H1 (cell line): ENCODE measurements at regions not wholly inside any gene's neighbourhood (a gene's known extent, or its start where the extent isn't known, plus 50 kb on each side); places are given as distances from the start of the nearest gene placed in this dataset.

ENCODE experiments used
- CTCF ChIA-PET: fragments of 300-600 bp; sonication (Branson Sonifier 250); formaldehyde crosslinking; loops from one replicate; lab custom pipeline; 2021; ENCODE audit not compliant: partially characterized antibody; lab: Charles Lee
- POLR2A ChIA-PET: fragments of 300-600 bp; sonication (Branson Sonifier 250); formaldehyde crosslinking; loops from one replicate; lab custom pipeline; 2021; ENCODE audit warnings: inconsistent platforms; ENCODE audit not compliant: partially characterized antibody; lab: Charles Lee
- DNase-seq, 2 experiments: peaks; one replicate each; pipeline versions ENCODE4 v3.0.0 to v3.0.0-alpha.2; 2010 to 2022; ENCODE audit warnings: low spot score in 2 of 2, low read depth in 1 of 2, mixed read lengths in 1 of 2
- FAIRE-seq: peaks from 2 replicates; lab custom pipeline; 2011; peaks lifted over from hg19 to GRCh38; lab: Jason Lieb, UNC
- H2AFZ ChIP-seq: 2 replicates; pipeline ENCODE4 v1.8.1; 2012; ENCODE audit warnings: low read length, inconsistent platforms
- H2AK5ac ChIP-seq: 2 replicates; pipeline ENCODE4 v1.6.1; 2013; ENCODE audit warnings: low read depth, low read length
- H2BK120ac ChIP-seq: replicated peaks from 2 replicates; pipeline ENCODE3; 2013; ENCODE audit warnings: low read depth, low read length, inconsistent platforms
- H2BK12ac ChIP-seq: 2 replicates; pipeline ENCODE4 v1.6.1; 2013; ENCODE audit warnings: low read depth, low read length
- H2BK15ac ChIP-seq: 2 replicates; pipeline ENCODE4 v1.6.1; 2013; ENCODE audit warnings: low read length
- H2BK20ac ChIP-seq: 2 replicates; pipeline ENCODE4 v1.6.1; 2013; ENCODE audit warnings: low read length
- H2BK5ac ChIP-seq: 2 replicates; pipeline ENCODE4 v1.6.1; 2013; ENCODE audit warnings: low read depth, low read length
- H3K14ac ChIP-seq: 2 replicates; pipeline ENCODE4 v1.6.1; 2013; ENCODE audit warnings: inconsistent platforms; ENCODE audit not compliant: insufficient read length
- H3K18ac ChIP-seq: 2 replicates; pipeline ENCODE4 v1.6.1; 2013; ENCODE audit warnings: low read length; ENCODE audit errors: extremely low read depth
- H3K23ac ChIP-seq: 2 replicates; pipeline ENCODE4 v1.6.1; 2013; ENCODE audit warnings: inconsistent platforms; ENCODE audit not compliant: insufficient read length
- H3K23me2 ChIP-seq: 2 replicates; pipeline ENCODE4 v1.6.1; 2013; ENCODE audit warnings: low read depth, low read length
- H3K27ac ChIP-seq: 2 replicates; pipeline ENCODE4 v1.6.1; 2011; ENCODE audit warnings: low read depth, low read length, inconsistent platforms
- H3K27me3 ChIP-seq, 4 experiments: replicated peaks in 1 of 4; 1 replicate in 1 of 4; 2 replicates in 3 of 4; pipeline versions ENCODE4 v1.6.1 to v1.8.1; 2011 to 2013; ENCODE audit warnings: low read length in 3 of 4, mild to moderate bottlenecking in 3 of 4, inconsistent platforms in 2 of 4, mixed read lengths in 2 of 4, moderate library complexity in 1 of 4; ENCODE audit not compliant: control insufficient read depth in 3 of 4, insufficient read depth in 3 of 4; ENCODE audit errors: extremely low read depth in 1 of 4
- H3K36me3 ChIP-seq, 4 experiments: 2 replicates each; pipeline versions ENCODE4 v1.6.1 to v1.8.1; 2011 to 2013; ENCODE audit warnings: mild to moderate bottlenecking in 4 of 4, low read length in 3 of 4, moderate library complexity in 2 of 4, control low read depth in 1 of 4, inconsistent platforms in 1 of 4; ENCODE audit not compliant: insufficient read depth in 4 of 4, control insufficient read depth in 2 of 4
- H3K4ac ChIP-seq: replicated peaks from 2 replicates; pipeline ENCODE3; 2013; ENCODE audit warnings: low read length, low read depth, mixed read lengths, inconsistent platforms; ENCODE audit not compliant: insufficient read length
- H3K4me1 ChIP-seq, 4 experiments: replicated peaks in 1 of 4; 1 replicate in 1 of 4; 2 replicates in 3 of 4; pipeline versions ENCODE4 v1.6.1 to v1.8.1; 2011 to 2013; ENCODE audit warnings: low read length in 3 of 4, inconsistent platforms in 2 of 4, mixed read lengths in 1 of 4; ENCODE audit not compliant: insufficient read depth in 4 of 4, control insufficient read depth in 3 of 4
- H3K4me2 ChIP-seq, 2 experiments: 2 replicates each; pipeline versions ENCODE4 v1.6.1 to v1.8.1; 2011 to 2013; ENCODE audit warnings: low read depth in 2 of 2, low read length in 2 of 2, control low read depth in 1 of 2, inconsistent platforms in 1 of 2, mild to moderate bottlenecking in 1 of 2; ENCODE audit not compliant: insufficient read depth in 1 of 2
- H3K4me3 ChIP-seq, 4 experiments: fragments of 200-600, 300-600 bp in 1 of 4; sonication (generic), shearing (Covaris generic), sonication (Bioruptor Twin) in 1 of 4; 2 replicates each; pipeline versions ENCODE4 v1.5.1 to v1.8.1; 2011 to 2016; ENCODE audit warnings: low read length in 4 of 4, low read depth in 3 of 4, control low read depth in 2 of 4, inconsistent platforms in 2 of 4, mild to moderate bottlenecking in 2 of 4, mixed read lengths in 1 of 4, moderate library complexity in 1 of 4; ENCODE audit not compliant: insufficient read depth in 2 of 4; ENCODE audit errors: extremely low read depth in 1 of 4
- H3K56ac ChIP-seq: replicated peaks from 2 replicates; pipeline ENCODE3; 2013; ENCODE audit warnings: low read depth, mild to moderate bottlenecking, mixed read lengths, low read length, inconsistent platforms; ENCODE audit not compliant: insufficient read length
- H3K79me1 ChIP-seq: 2 replicates; pipeline ENCODE4 v1.6.1; 2013; ENCODE audit warnings: low read depth, low read length, control low read depth
- H3K79me2 ChIP-seq, 2 experiments: 2 replicates each; pipeline versions ENCODE4 v1.6.1 to v1.8.1; 2012 to 2013; ENCODE audit warnings: low read length in 2 of 2, mild to moderate bottlenecking in 2 of 2, inconsistent platforms in 1 of 2; ENCODE audit not compliant: insufficient read depth in 2 of 2, control insufficient read depth in 1 of 2
- H3K9ac ChIP-seq, 4 experiments: replicated peaks in 1 of 4; 1 replicate in 1 of 4; 2 replicates in 3 of 4; pipeline versions ENCODE4 v1.6.1 to v1.8.1; 2011 to 2013; ENCODE audit warnings: low read depth in 3 of 4, low read length in 3 of 4, control low read depth in 2 of 4, mild to moderate bottlenecking in 2 of 4, moderate library complexity in 2 of 4, inconsistent platforms in 1 of 4; ENCODE audit errors: extremely low read depth in 1 of 4
- H3K9me3 ChIP-seq, 2 experiments: 2 replicates each; pipeline versions ENCODE4 v1.6.1 to v1.8.1; 2012 to 2013; ENCODE audit warnings: mild to moderate bottlenecking in 2 of 2, moderate library complexity in 2 of 2, control low read depth in 1 of 2, inconsistent platforms in 1 of 2, low read depth in 1 of 2, low read length in 1 of 2, mixed read lengths in 1 of 2; ENCODE audit not compliant: insufficient read depth in 2 of 2
- H4K20me1 ChIP-seq, 2 experiments: replicated peaks in 1 of 2; 2 replicates each; pipeline versions ENCODE3 to v1.8.1; 2011 to 2013; ENCODE audit warnings: inconsistent platforms in 2 of 2, low read length in 2 of 2, mild to moderate bottlenecking in 1 of 2; ENCODE audit not compliant: insufficient read depth in 2 of 2, control insufficient read depth in 1 of 2
- H4K5ac ChIP-seq: 2 replicates; pipeline ENCODE4 v1.6.1; 2013; ENCODE audit warnings: low read length, low read depth, mixed read lengths, inconsistent platforms; ENCODE audit not compliant: insufficient read length
- H4K8ac ChIP-seq: 2 replicates; pipeline ENCODE4 v1.8.0; 2013; ENCODE audit warnings: mild to moderate bottlenecking, moderate library complexity, low read length, inconsistent platforms; ENCODE audit not compliant: insufficient read depth; ENCODE audit errors: extremely low read depth
- H4K91ac ChIP-seq: replicated peaks from 2 replicates; pipeline ENCODE3; 2013; ENCODE audit warnings: low read length, mixed read lengths, inconsistent platforms; ENCODE audit not compliant: insufficient read length
- ATF3 ChIP-seq: IDR thresholded peaks from 2 replicates; pipeline ENCODE4 v1.6.1; 2011; ENCODE audit warnings: low read depth, mild to moderate bottlenecking, low read length; ENCODE audit not compliant: insufficient read depth
- CBX8 ChIP-seq: fragments of 300-800, 300-1000 bp; sonication (generic); IDR thresholded peaks from 2 replicates; pipeline ENCODE4 v1.7.1; 2016; ENCODE audit warnings: low read depth, low read length, borderline replicate concordance
- JUND ChIP-seq: IDR thresholded peaks from 2 replicates; pipeline ENCODE4 v1.6.1; 2011; ENCODE audit warnings: mild to moderate bottlenecking, improper control_type of control experiment, low read length
- MAX ChIP-seq: IDR thresholded peaks from 2 replicates; pipeline ENCODE4 v1.6.1; 2012; ENCODE audit warnings: inconsistent platforms
- PHF8 ChIP-seq: fragments of 200-600 bp; sonication (generic); conservative IDR thresholded peaks from 2 replicates; pipeline ENCODE4 v1.7.1; 2012; ENCODE audit warnings: low read depth, mild to moderate bottlenecking, inconsistent platforms, low read length, moderate library complexity
- POLR2A ChIP-seq, 2 experiments: IDR thresholded peaks; 1 replicate in 1 of 2; 2 replicates in 1 of 2; pipeline ENCODE4 v1.6.1; 2011; ENCODE audit warnings: low read depth in 2 of 2, low read length in 2 of 2, mild to moderate bottlenecking in 2 of 2; ENCODE audit errors: control extremely low read depth in 1 of 2
- RBBP5 ChIP-seq: IDR thresholded peaks from 2 replicates; pipeline ENCODE4 v1.7.1; 2012; ENCODE audit warnings: low read depth, mild to moderate bottlenecking, inconsistent platforms, low read length, moderate library complexity, borderline replicate concordance
- RNF2 ChIP-seq: fragments of 200-900, 300-1000 bp; sonication (generic); IDR thresholded peaks from 2 replicates; pipeline ENCODE4 v1.7.1; 2016; ENCODE audit warnings: borderline replicate concordance, low read depth, mild to moderate bottlenecking, antibody characterized with exemption, low read length; ENCODE audit not compliant: poor library complexity, severe bottlenecking; ENCODE audit errors: missing control alignments
- SAP30 ChIP-seq: fragments of 300-600 bp; sonication (generic); IDR thresholded peaks from 2 replicates; pipeline ENCODE4 v1.7.1; 2012; ENCODE audit warnings: low read length, moderate library complexity, mild to moderate bottlenecking, inconsistent platforms; ENCODE audit not compliant: insufficient read depth, insufficient replicate concordance
- TEAD4 ChIP-seq: IDR thresholded peaks from 2 replicates; pipeline ENCODE4 v1.6.1; 2012; ENCODE audit warnings: low read depth, low read length, inconsistent platforms, mixed read lengths
- ZNF274 ChIP-seq: IDR thresholded peaks from 2 replicates; pipeline ENCODE4 v1.7.0; 2012; ENCODE audit warnings: low read length, borderline replicate concordance; ENCODE audit errors: extremely low read depth
- WGBS, 2 experiments: shearing (Covaris generic) in 1 of 2; methylation state at CpG; one replicate each; pipeline versions ENCODE4 v1.1.6 to v1.1.7; 2013 to 2015; ENCODE audit warnings: low lambda C conversion rate in 2 of 2, mixed read lengths in 2 of 2, inconsistent platforms in 1 of 2, low coverage in 1 of 2, missing lambda C conversion rate in 1 of 2; ENCODE audit not compliant: insufficient replicate concordance in 2 of 2, insufficient coverage in 1 of 2, insufficient read length in 1 of 2; ENCODE audit errors: extremely low coverage in 1 of 2, missing lambda C conversion rate in 1 of 2; 5-methylcytosine and 5-hydroxymethylcytosine counted together

DNA sequence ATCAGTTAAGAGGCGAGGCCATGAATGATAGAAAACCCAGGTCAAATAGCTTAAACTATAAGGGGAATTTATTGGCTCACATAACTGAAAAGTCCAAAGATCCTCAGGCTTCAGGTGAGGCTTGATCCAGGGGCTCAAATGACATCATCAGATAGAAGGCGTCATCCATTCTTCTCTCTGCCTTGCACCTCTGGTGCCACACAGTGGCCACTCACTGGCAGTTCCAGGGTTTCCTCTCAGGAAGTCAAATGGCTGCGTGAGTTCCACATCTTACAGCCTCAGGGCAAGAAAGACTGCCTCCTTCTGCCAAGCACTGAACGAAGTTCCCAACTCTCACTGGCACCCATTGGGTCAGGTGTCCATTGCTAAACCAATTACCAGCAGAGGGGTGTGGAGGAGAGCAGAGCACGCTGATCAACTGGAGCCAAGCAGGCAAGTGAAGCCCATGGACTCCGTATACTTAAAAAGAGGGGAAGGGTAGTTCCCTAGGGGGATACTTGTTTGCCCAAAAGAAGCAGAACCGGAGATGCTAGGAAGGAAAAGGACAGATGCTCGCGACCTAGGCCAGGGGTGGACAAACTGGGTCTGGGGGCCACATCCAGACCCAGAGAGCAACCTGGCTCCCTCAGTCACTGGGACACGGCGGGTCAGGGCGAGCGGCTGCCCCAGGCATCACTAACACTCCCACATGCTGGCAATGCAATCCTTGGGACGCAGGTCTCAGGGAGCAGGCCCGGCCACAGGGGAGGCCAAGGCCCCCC lies 69.3 kb downstream of the SERPINA3 start:
- no peak overlapping the region for H3K56ac ChIP-seq
- H4K8ac ChIP-seq, result peak overlapping the region; percentile 42; the same call in 1 of the 2 replicates
- H2BK120ac ChIP-seq, result no peak overlapping the region
- H3K79me1 ChIP-seq, result no peaks in the 10 kb centered on the region
- DNase-seq, result no peak
- no peak overlapping the region for H3K4ac ChIP-seq
- no peak overlapping the region for H4K91ac ChIP-seq
- H3K27ac ChIP-seq, result no peak overlapping the region
- CTCF ChIA-PET, result interaction anchor here (0.6 to 2.4 kb wide), 11 partner anchors 9 to 756 kb away, joined by 3 to 9 read pairs (median 4); no protein-coding TSS in a partner anchor
- H2AK5ac ChIP-seq, result no peak overlapping the region
- H3K4me1 ChIP-seq, result peaks cover 0 to 3% (median 0%) of the 10 kb centered on the region in 4 experiments; a peak in 2 of 7 replicates
- H2BK20ac ChIP-seq, result no peak overlapping the region
- no peak overlapping the region for H3K4me2 ChIP-seq
- H2AFZ ChIP-seq, result no peak overlapping the region
- no peaks in the 10 kb centered on the region for H4K20me1 ChIP-seq
- no peaks in the 10 kb centered on the region for H3K36me3 ChIP-seq
- no peak overlapping the region for H2BK12ac ChIP-seq
- no peak overlapping the region for H3K14ac ChIP-seq
- H3K9me3 ChIP-seq, result no peaks in the 10 kb centered on the region
- FAIRE-seq, result peak; percentile 77
- POLR2A ChIA-PET, result no interaction called here
- WGBS, 2 experiments, result 88% methylated on average over 15 of the region's 15 CpGs; no CpG with 5 or more reads in 1 of the 2 experiments
- no peaks in the 10 kb centered on the region for H3K23me2 ChIP-seq
- H2BK5ac ChIP-seq, result no peak overlapping the region
- no peak overlapping the region for H2BK15ac ChIP-seq
- no peak overlapping the region for H3K4me3 ChIP-seq
- no peak overlapping the region for H3K18ac ChIP-seq
- H4K5ac ChIP-seq, result no peak overlapping the region
- no peak overlapping the region; a peak in 1 of 7 replicates for H3K9ac ChIP-seq
- no peaks in the 10 kb centered on the region for H3K79me2 ChIP-seq
- H3K27me3 ChIP-seq, result no peaks in the 10 kb centered on the region
- no peak overlapping the region for H3K23ac ChIP-seq
- TF ChIP-seq ATF3 (no peak), POLR2A (IDR thresholded peaks at IDR 0.05; ENCODE audit: control extremely low read depth in 1 of 2, low read depth in 2 of 2, low read length in 2 of 2) (no peak), ZNF274 (no peak), MAX (no peak), TEAD4 (no peak), SAP30 (no peak), JUND (peak; percentile 95), RNF2 (no peak), RBBP5 (no peak), CBX8 (no peak), PHF8 (no peak)
